HEK293 (cell line): ENCODE measurements at regions not wholly inside any gene's neighbourhood (a gene's known extent, or its start where the extent isn't known, plus 50 kb on each side); places are given as distances from the start of the nearest gene placed in this dataset.

Source experiments
- CTCF ChIA-PET: fragments of 350-600 bp; formaldehyde crosslinking; extraction: SDS; loops from one replicate; lab custom pipeline; 2021; ENCODE audit warnings: antibody characterized with exemption; lab: Yijun Ruan, JAX
- POLR2A ChIA-PET: fragments of 300-600 bp; formaldehyde crosslinking; extraction: SDS; loops from one replicate; lab custom pipeline; 2020; ENCODE audit warnings: antibody characterized with exemption, inconsistent platforms; lab: Yijun Ruan, JAX
- H3K27ac ChIP-seq: fragments of 200-500 bp; sonication (Bioruptor generic); 2 replicates; pipeline ENCODE4 v1.5.1; 2014; ENCODE audit warnings: low read depth, low read length, control low read depth, inconsistent platforms; ENCODE audit errors: extremely low read depth
- H3K36me3 ChIP-seq, 2 experiments: fragments of 200-500 bp in 1 of 2; sonication (Bioruptor generic) in 1 of 2; 1 replicate in 1 of 2; 2 replicates in 1 of 2; pipeline ENCODE4 v1.5.1; 2014 to 2017; ENCODE audit warnings: inconsistent platforms in 2 of 2, low read length in 2 of 2; ENCODE audit not compliant: control insufficient read depth in 2 of 2, insufficient read depth in 1 of 2
- H3K4me1 ChIP-seq: fragments of 200-500 bp; sonication (Bioruptor generic); 2 replicates; pipeline ENCODE4 v1.5.1; 2014; ENCODE audit warnings: mild to moderate bottlenecking, low read length, inconsistent platforms; ENCODE audit not compliant: control insufficient read depth, insufficient read depth
- H3K4me3 ChIP-seq: 2 replicates; pipeline ENCODE4 v1.5.1; 2011; ENCODE audit warnings: low read depth, mild to moderate bottlenecking, control low read depth, low read length, moderate library complexity
- H3K9me3 ChIP-seq: fragments of 200-500 bp; sonication (Bioruptor generic); 2 replicates; pipeline ENCODE4 v1.5.1; 2014; ENCODE audit warnings: low read depth, low read length, inconsistent platforms; ENCODE audit not compliant: control insufficient read depth, insufficient read depth
- HOXC10 ChIP-seq: sonication (generic); formaldehyde crosslinking; IDR thresholded peaks from 2 replicates; pipeline ENCODE4 v1.8.1; 2023; ENCODE audit warnings: mild to moderate bottlenecking, missing genetic modification reagents
- MEIS1 ChIP-seq: sonication (generic); formaldehyde crosslinking; IDR thresholded peaks from 2 replicates; pipeline ENCODE4 v1.8.1; 2022; ENCODE audit warnings: missing genetic modification reagents, mild to moderate bottlenecking, borderline replicate concordance
- PRDM1 ChIP-seq: fragments of 450-650 bp; formaldehyde crosslinking; IDR thresholded peaks from 2 replicates; pipeline ENCODE4; 2016; ENCODE audit warnings: missing biosample characterization, missing genetic modification characterization
- ZBTB1 ChIP-seq: fragments of 450-650 bp; formaldehyde crosslinking; IDR thresholded peaks from 2 replicates; pipeline ENCODE4 v1.5.1; 2016; ENCODE audit warnings: missing biosample characterization, missing genetic modification characterization
- ZBTB26 ChIP-seq: fragments of 450-650 bp; formaldehyde crosslinking; optimal IDR thresholded peaks from 2 replicates; pipeline ENCODE3; 2016; ENCODE audit warnings: missing biosample characterization, mild to moderate bottlenecking, missing genetic modification characterization
- ZFP37 ChIP-seq: fragments of 450-650 bp; formaldehyde crosslinking; IDR thresholded peaks from 2 replicates; pipeline ENCODE4 v1.5.1; 2016; ENCODE audit warnings: missing biosample characterization, missing genetic modification characterization
- ZNF311 ChIP-seq: fragments of 450-650 bp; formaldehyde crosslinking; IDR thresholded peaks from 2 replicates; pipeline ENCODE4 v1.5.1; 2017; ENCODE audit warnings: missing biosample characterization, missing genetic modification characterization, borderline replicate concordance
- ZNF433 ChIP-seq: fragments of 450-650 bp; formaldehyde crosslinking; IDR thresholded peaks from 2 replicates; pipeline ENCODE4 v1.5.1; 2016; ENCODE audit warnings: missing biosample characterization, missing genetic modification characterization, low read depth
- ZNF473 ChIP-seq: fragments of 450-650 bp; formaldehyde crosslinking; IDR thresholded peaks from 2 replicates; pipeline ENCODE4 v1.5.1; 2017; ENCODE audit warnings: missing biosample characterization, missing genetic modification characterization
- ZNF529 ChIP-seq: fragments of 450-650 bp; formaldehyde crosslinking; IDR thresholded peaks from 2 replicates; pipeline ENCODE4 v1.5.1; 2017; ENCODE audit warnings: missing genetic modification characterization, missing biosample characterization; ENCODE audit not compliant: insufficient replicate concordance
- ZNF544 ChIP-seq: fragments of 450-650 bp; formaldehyde crosslinking; IDR thresholded peaks from 2 replicates; pipeline ENCODE4 v1.5.0; 2017; ENCODE audit warnings: missing biosample characterization, missing genetic modification characterization
- ZNF548 ChIP-seq: fragments of 450-650 bp; formaldehyde crosslinking; IDR thresholded peaks from 2 replicates; pipeline ENCODE4 v1.5.1; 2016; ENCODE audit warnings: missing biosample characterization, missing genetic modification characterization
- ZNF560 ChIP-seq: fragments of 450-650 bp; formaldehyde crosslinking; IDR thresholded peaks from 2 replicates; pipeline ENCODE4 v1.5.1; 2017; ENCODE audit warnings: missing biosample characterization, missing genetic modification characterization, borderline replicate concordance
- ZNF561 ChIP-seq: fragments of 450-650 bp; IDR thresholded peaks from 2 replicates; pipeline ENCODE4 v1.5.1; 2018; ENCODE audit warnings: missing biosample characterization, missing genetic modification characterization, borderline replicate concordance
- ZNF571 ChIP-seq: fragments of 450-650 bp; formaldehyde crosslinking; IDR thresholded peaks from 2 replicates; pipeline ENCODE4 v1.5.0; 2017; ENCODE audit warnings: missing biosample characterization, missing genetic modification characterization
- ZNF610 ChIP-seq: fragments of 450-650 bp; formaldehyde crosslinking; IDR thresholded peaks from 2 replicates; pipeline ENCODE4 v1.5.1; 2016; ENCODE audit warnings: missing biosample characterization, missing genetic modification characterization, borderline replicate concordance
- ZNF670 ChIP-seq: fragments of 450-650 bp; formaldehyde crosslinking; IDR thresholded peaks from 2 replicates; pipeline ENCODE4 v1.5.1; 2016; ENCODE audit warnings: missing biosample characterization, missing genetic modification characterization, low read depth
- ZNF785 ChIP-seq: fragments of 450-650 bp; formaldehyde crosslinking; IDR thresholded peaks from 2 replicates; pipeline ENCODE4 v1.5.1; 2016; ENCODE audit warnings: missing biosample characterization, missing genetic modification characterization
- ZNF830 ChIP-seq: fragments of 450-650 bp; IDR thresholded peaks from 2 replicates; pipeline ENCODE4 v1.5.0; 2018; ENCODE audit warnings: missing biosample characterization, missing genetic modification characterization, low read depth, mild to moderate bottlenecking, moderate library complexity
- ZNF837 ChIP-seq: fragments of 450-650 bp; formaldehyde crosslinking; IDR thresholded peaks from 2 replicates; pipeline ENCODE4 v1.5.1; 2016; ENCODE audit warnings: missing biosample characterization, missing genetic modification characterization
- ZSCAN4 ChIP-seq: fragments of 450-650 bp; formaldehyde crosslinking; IDR thresholded peaks from 2 replicates; pipeline ENCODE4 v1.5.1; 2017; ENCODE audit warnings: missing biosample characterization, missing genetic modification characterization
- TF ChIP-seq, protein P1 (sequence below): fragments of 450-650 bp; formaldehyde crosslinking; IDR thresholded peaks from 2 replicates; pipeline ENCODE4 v1.5.1; 2016; ENCODE audit warnings: missing biosample characterization, missing genetic modification characterization
- TF ChIP-seq, protein P2 (sequence below): fragments of 450-650 bp; formaldehyde crosslinking; IDR thresholded peaks from 2 replicates; pipeline ENCODE4 v1.5.1; 2017; ENCODE audit warnings: missing biosample characterization, missing genetic modification characterization
- TF ChIP-seq, protein P3 (sequence below): fragments of 450-650 bp; formaldehyde crosslinking; IDR thresholded peaks from 2 replicates; pipeline ENCODE4 v1.5.1; 2016; ENCODE audit warnings: missing biosample characterization, missing genetic modification characterization

DNA sequence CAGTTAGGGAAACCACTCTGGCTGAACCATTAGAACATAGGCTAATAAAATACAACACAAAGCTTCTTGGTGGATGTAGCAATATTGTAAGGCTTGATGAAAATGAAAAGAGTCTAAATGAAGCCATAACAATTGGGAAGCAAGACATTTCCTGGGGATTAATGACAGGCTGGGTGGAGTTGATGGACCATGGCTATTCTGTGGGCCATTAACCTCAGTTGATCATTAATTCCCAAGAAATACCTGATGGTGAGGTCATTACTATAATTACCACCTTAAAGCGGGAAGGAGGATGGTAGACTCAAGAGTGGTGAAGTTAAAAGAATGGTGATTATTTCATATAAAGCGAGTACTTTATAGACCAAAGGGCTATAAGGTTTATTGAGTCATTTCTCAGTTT lies 455.8 kb upstream of the MAP3K7 start (continued):
- TF ChIP-seq, protein P1, sequence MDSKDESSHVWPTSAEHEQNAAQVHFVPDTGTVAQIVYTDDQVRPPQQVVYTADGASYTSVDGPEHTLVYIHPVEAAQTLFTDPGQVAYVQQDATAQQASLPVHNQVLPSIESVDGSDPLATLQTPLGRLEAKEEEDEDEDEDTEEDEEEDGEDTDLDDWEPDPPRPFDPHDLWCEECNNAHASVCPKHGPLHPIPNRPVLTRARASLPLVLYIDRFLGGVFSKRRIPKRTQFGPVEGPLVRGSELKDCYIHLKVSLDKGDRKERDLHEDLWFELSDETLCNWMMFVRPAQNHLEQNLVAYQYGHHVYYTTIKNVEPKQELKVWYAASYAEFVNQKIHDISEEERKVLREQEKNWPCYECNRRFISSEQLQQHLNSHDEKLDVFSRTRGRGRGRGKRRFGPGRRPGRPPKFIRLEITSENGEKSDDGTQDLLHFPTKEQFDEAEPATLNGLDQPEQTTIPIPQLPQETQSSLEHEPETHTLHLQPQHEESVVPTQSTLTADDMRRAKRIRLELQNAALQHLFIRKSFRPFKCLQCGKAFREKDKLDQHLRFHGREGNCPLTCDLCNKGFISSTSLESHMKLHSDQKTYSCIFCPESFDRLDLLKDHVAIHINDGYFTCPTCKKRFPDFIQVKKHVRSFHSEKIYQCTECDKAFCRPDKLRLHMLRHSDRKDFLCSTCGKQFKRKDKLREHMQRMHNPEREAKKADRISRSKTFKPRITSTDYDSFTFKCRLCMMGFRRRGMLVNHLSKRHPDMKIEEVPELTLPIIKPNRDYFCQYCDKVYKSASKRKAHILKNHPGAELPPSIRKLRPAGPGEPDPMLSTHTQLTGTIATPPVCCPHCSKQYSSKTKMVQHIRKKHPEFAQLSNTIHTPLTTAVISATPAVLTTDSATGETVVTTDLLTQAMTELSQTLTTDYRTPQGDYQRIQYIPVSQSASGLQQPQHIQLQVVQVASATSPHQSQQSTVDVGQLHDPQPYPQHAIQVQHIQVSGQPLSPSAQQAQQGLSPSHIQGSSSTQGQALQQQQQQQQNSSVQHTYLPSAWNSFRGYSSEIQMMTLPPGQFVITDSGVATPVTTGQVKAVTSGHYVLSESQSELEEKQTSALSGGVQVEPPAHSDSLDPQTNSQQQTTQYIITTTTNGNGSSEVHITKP = no peak
- no peak for TF ChIP-seq ZSCAN4 (tag by site-specific recombination)
- TF ChIP-seq ZBTB26 (tag by site-specific recombination) = no peak
- TF ChIP-seq ZNF670 (tag by site-specific recombination) = no peak
- no peak for TF ChIP-seq ZNF560
- TF ChIP-seq ZNF610 = no peak
- TF ChIP-seq ZNF529 (tag by site-specific recombination) = no peak
- TF ChIP-seq, protein P2, sequence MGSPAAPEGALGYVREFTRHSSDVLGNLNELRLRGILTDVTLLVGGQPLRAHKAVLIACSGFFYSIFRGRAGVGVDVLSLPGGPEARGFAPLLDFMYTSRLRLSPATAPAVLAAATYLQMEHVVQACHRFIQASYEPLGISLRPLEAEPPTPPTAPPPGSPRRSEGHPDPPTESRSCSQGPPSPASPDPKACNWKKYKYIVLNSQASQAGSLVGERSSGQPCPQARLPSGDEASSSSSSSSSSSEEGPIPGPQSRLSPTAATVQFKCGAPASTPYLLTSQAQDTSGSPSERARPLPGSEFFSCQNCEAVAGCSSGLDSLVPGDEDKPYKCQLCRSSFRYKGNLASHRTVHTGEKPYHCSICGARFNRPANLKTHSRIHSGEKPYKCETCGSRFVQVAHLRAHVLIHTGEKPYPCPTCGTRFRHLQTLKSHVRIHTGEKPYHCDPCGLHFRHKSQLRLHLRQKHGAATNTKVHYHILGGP (tag by site-specific recombination) = no peak

DNA sequence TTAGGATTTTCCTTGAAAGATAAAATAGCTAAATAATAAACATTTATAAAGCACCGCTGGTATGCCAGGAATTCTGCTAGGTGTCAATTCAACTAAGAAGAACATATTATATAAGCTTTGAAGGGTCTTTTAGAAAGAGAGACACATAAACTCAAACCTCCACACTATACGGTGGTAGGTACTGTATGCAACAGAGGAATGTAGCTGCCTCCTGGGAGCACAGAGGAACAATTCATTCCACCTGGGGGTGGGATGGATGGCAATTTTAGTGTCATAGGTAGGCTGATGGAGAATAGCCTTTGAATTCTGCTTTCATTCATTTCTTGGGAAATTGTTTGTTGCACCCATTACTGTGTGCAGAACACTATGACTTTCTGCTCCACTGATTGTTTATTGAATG lies 447.1 kb upstream of the MAP3K7 start:
- POLR2A ChIA-PET = no interaction called here
- Histone ChIP-seq H3K36me3 (no peaks in the 10 kb centered on the region), H3K4me1 (peaks cover 3% of the 10 kb centered on the region; the same call in 1 of the 2 replicates), H3K9me3 (no peaks in the 10 kb centered on the region), H3K4me3 (no peak overlapping the region), H3K27ac (no peak overlapping the region)
- CTCF ChIA-PET = no interaction called here
- no peak for TF ChIP-seq MEIS1 (CRISPR knock-in tag)
- no peak for TF ChIP-seq ZNF830 (tag by site-specific recombination)
- TF ChIP-seq, protein P3, sequence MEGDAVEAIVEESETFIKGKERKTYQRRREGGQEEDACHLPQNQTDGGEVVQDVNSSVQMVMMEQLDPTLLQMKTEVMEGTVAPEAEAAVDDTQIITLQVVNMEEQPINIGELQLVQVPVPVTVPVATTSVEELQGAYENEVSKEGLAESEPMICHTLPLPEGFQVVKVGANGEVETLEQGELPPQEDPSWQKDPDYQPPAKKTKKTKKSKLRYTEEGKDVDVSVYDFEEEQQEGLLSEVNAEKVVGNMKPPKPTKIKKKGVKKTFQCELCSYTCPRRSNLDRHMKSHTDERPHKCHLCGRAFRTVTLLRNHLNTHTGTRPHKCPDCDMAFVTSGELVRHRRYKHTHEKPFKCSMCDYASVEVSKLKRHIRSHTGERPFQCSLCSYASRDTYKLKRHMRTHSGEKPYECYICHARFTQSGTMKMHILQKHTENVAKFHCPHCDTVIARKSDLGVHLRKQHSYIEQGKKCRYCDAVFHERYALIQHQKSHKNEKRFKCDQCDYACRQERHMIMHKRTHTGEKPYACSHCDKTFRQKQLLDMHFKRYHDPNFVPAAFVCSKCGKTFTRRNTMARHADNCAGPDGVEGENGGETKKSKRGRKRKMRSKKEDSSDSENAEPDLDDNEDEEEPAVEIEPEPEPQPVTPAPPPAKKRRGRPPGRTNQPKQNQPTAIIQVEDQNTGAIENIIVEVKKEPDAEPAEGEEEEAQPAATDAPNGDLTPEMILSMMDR (tag by site-specific recombination) = no peak
- TF ChIP-seq ZNF311 = no peak
- no peak for TF ChIP-seq ZBTB1
- TF ChIP-seq ZNF544 = no peak
- TF ChIP-seq ZNF610 = no peak
- TF ChIP-seq ZNF785 (tag by site-specific recombination) = no peak
- no peak for TF ChIP-seq ZNF548 (tag by site-specific recombination)
- no peak for TF ChIP-seq ZNF571 (tag by site-specific recombination)
- TF ChIP-seq ZNF560 = no peak
- no peak for TF ChIP-seq ZNF433 (tag by site-specific recombination)
- TF ChIP-seq ZNF561 (tag by site-specific recombination) = no peak
- no peak for TF ChIP-seq ZNF473
- TF ChIP-seq ZBTB26 (tag by site-specific recombination) = no peak
- TF ChIP-seq ZNF837 = no peak
- no peak for TF ChIP-seq ZFP37 (tag by site-specific recombination)
- TF ChIP-seq PRDM1 = no peak
- no peak for TF ChIP-seq HOXC10 (CRISPR knock-in tag)
